HG03439 (cell line): ENCODE measurements at regions not wholly inside any gene's neighbourhood (a gene's known extent, or its start where the extent isn't known, plus 50 kb on each side); places are given as distances from the start of the nearest gene placed in this dataset.

Experiments
- ATAC-seq: cut with Tn5 transposase; IDR thresholded peaks from one replicate; pipeline ENCODE4 v1.9.1; 2021; ENCODE audit warnings: mild to moderate bottlenecking, moderate library complexity; ENCODE audit not compliant: unreplicated experiment

DNA sequence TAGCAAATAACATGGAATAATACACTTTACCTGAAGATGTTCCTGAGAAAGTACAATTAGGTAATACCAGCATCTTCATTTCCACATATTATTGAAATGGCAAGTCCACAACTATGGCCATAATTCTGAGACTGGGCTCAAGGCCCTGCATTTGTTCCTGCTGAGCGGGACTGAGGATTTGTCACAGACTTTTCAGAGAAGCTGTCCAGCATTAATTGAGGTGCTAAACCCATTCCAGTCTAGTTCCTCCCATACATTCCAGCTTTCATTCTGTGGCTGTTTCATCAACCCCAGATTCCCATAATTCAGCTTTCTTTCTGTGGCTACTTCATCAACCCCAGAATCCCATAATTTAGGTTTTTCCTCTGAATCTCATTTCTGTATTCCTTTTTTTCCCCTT is 293.4 kb upstream of the GBE1 start:
- ATAC-seq: no peak

GRCh38 chr3:82053236-82053635 is 291.8 kb upstream of the GBE1 start:
- ATAC-seq: no peak

DNA sequence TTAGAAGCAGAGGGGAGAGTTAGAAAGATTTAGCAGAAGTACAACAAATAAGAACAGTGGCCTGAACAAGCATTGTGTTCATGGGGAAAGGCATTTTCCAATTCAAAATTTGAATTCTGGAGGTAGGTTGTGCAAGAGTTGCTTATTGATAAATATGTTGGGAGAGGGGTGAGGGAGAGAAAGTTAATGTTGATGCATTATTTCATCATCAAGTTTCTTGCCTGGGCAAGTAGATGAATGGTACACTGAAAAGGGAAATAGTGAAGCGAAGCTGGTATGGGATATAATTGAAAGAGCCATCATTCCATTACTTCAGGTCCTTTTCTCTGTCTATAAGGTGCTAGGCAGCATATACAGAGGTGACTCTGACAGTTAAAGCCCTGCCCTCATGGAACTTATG is 288.9 kb upstream of the GBE1 start:
- no peak for ATAC-seq

DNA sequence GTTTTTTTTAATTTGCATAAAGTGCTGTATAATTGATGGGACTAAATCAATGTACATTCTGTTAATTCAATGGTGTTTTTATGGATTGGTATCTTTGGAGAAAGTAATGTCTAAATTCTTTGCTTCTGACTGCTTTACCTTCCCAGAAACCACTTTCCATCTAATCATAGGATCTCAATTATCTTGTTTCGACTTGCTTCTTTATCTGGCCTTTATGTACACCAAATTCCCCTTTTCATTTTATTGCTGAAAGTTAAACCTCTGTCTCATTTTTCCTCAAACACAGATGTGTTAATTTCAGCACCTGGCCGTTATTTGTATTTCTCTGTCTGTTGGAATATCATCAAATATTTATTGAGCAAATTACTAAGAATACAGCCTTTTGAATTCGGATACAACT is 287.3 kb upstream of the GBE1 start:
- no peak for ATAC-seq

DNA sequence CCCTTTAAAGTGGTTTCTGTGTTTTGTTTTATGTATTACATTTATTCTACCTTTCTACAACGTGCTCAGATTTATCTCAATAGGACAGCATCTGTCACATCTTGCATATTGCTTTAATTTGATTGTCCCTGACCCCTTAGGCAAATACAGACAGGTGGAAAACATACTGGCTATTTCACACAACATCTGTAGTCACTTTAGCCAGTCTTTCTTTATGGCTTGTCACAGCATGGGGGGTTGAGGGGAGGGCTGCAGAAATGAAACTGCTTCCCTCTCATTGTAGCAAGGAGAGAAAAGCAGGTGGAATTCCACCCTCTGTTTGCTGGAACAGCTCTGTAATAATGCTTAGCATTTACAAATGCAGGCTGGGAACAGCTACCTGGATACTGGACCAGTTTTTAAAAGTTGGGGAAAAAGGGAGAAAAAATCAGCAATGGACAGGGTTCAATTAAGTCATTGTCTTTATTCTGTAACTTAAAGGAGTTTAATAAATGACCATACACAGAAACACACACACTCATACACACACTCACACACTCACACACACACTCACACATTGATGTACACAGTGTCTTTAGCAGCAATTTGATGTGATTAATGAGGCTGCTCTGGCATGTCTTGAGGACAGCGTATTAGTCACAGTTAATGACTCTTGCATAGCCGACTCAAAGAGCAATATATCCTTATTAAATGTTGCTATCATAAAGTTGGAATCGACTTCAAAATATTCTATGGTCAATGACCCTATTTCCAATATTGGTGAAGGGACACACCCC is 283.7 kb upstream of the GBE1 start:
- no peak for ATAC-seq

- ATAC-seq: no peak
These were observed 277.1 kb upstream of the GBE1 start for GRCh38 chr3:82038556-82038955.

- ATAC-seq: no peak
These were observed 271.7 kb upstream of the GBE1 start for GRCh38 chr3:82033186-82033585.

DNA sequence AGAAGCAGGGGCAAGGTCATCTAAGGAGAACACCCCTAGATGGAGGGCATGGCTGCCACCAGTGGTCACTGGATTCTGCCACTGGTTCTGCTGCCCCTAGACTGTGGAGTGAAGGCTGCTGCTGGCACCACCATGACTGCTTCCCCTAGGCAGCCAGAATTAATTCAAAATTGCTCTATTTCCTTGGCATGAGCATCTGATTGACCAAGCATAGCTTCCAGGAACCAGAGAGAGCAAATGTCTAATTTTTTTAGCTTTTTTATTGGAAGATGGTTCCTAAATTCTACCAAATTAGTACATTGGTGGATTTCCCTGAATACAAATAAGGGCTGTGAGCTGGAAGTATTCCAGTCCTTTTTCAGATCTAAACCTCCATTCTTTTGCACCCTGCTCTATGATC is 270.2 kb upstream of the GBE1 start:
- no peak for ATAC-seq

DNA sequence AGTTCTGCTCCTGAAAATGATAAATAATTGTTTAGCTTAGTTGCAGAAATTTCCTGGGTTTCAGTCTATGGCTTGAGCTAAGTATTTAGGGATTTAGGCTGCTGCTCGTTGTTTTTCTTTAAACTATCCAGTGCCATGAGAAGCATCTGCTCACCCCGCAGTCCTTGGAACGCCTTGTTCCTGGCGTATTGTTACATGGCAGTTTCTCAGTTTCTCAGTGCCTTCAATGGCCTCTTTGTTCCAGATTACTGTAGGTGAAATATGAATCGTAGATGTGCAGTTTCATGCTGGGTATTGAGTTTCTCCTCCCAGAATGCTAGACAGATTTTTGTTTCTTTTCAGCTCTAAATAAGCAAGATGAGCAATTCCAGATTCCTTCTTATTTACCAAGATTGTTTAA is 269.5 kb upstream of the GBE1 start:
- no peak for ATAC-seq

DNA sequence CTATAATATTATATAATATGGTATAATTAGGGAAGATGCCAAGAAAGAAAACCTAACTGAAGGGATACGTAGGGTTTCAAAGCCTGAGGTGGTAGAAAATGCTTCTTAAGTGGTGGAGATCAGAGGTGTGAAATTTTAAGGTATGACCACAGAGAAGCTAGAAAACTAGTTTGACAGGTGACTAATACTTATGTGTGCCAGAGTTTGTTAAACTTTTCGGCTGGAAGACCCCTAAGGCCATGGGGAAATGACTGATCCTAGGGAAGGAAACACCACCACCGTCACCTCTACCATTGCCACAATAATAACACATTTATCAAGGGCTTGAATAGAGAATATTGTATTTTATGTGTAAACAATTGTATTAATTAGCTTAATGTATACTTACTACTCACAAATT is 261.4 kb upstream of the GBE1 start:
- no peak for ATAC-seq

- ATAC-seq: no peak
These were observed 258.8 kb upstream of the GBE1 start for GRCh38 chr3:82020282-82020681.

GRCh38 chr3:82015241-82015640 is 253.8 kb upstream of the GBE1 start:
- ATAC-seq: no peak

GRCh38 chr3:82012775-82013174 is 251.3 kb upstream of the GBE1 start:
- no peak for ATAC-seq

DNA sequence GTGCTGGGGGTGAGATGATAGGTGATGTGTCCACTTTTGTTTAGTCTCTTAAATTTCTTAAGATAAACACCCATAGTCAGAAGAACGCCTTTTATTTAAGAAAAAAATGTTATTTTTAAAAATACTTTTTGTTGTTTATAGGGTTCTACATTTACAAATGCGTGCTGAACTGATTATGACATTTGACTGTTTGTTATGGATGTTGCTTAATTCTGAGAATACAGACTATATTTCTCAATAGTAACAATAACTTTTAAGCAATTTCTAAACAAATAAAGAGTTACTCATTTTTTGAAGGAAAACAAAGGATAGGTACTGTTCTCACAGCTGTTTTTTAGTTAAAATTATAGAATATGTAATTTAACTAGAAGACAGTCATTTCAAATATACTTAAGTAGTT is 249.9 kb upstream of the GBE1 start:
- no peak for ATAC-seq

DNA sequence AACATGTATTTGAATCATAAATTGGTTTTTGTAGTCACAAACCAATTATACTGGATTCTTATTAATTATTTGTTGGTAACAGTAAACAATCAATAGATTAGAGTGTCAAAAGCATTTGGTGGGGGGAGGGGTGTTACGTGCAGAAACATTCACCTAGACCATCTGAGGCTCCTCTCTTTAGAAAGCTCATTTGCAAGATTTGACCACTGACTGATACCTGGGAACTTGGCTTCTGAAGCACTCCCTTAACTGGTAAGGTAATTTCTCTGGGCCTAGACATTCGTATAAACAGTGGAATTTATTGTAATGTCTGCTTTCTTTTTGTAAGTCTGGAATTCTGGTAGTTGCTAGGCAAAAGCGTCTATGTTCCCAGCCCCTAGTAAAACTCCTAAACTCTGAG is 243.8 kb upstream of the GBE1 start:
- ATAC-seq: no peak

GRCh38 chr3:82004266-82004665 is 242.8 kb upstream of the GBE1 start:
- no peak for ATAC-seq

GRCh38 chr3:82002986-82003642 is 241.7 kb upstream of the GBE1 start:
- ATAC-seq: no peak

DNA sequence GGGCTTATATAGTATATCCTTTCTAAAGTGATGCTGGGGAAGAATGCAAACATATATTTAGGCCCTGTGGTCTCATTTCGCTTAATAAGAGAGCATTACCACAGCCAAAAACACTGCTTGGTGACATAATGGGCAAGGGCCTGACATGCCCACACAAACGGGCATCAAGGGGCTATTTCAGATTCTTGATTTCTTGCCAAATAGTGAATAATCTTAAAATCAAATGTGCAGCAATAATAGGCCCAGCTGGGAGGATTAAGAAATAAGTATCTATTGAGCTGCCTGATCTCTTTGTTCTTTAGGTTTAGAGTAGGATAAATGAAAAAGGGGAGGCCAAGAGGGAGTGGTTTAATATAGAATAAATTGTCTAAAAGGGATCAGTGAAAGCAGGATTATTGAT is 241.0 kb upstream of the GBE1 start:
- ATAC-seq: no peak

DNA sequence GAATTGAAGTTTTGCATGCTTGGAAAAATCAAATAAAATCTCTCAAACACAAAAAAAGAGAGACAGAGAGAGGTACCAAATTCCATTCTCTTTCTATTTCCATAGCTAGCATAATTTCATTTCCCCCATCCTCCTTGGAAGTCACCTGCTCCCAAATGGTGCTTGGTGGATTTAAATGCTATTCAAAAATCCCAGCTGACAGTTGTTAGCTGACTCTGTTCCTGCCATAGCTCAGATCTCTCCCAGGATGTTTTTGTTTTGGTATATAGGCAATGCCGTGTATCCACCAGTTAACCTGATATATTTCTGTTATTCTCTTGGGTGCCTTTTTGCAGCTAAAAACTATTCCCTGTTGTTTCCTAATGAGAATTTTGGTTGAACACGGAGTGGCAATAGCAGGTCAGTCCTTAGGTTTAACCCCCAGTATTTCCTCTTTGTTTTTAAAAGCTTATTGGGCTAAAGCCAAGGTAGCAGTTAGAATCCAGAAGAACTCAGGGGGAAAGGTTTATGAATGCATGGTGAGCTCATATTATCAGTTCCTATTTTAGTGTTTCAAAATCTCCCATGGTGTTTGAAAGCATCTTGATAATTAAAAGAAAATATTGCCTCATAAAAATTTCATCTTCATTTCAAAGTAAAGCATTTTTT is 240.0 kb upstream of the GBE1 start:
- no peak for ATAC-seq

GRCh38 chr3:82000773-82001172 is 239.3 kb upstream of the GBE1 start:
- ATAC-seq: no peak

DNA sequence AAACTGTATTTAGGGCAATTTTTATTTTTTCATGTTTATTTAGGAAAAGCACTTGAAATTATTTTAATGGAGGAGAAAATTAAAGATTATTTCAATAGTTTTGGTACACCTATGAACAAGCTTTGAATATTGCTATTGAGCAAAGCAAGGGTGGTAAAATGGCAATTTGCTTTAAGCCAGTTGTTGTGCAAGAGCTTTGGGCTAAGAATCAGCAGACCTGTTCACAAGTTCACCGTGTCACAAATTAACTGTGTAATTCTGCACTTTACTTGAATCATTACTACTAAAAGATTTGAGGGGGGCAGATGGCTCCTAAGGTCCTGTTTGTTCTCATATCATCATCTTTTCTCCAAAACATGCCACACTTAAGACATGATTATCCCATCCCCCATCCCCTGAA is 238.9 kb upstream of the GBE1 start:
- ATAC-seq: no peak

DNA sequence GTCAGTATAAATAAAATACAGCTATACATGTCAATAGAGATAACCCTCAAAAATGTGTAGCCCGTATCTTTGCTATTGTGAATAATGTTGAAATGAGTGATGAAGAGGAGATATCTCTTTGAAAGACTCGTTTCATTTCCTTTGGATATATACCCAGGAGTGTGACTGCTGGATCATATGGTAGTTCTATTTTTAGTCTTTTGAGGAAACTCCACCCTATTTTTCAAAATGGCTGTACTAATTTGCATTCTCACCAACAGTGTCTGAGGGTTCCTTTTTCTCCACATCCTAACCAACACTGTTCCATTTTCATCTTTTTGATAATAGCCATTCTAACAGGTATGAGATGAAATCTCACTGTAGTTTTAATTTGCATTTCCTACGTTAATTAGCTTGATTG is 237.5 kb upstream of the GBE1 start:
- no peak for ATAC-seq
